IMR-90 (cell line): ENCODE measurements at regions not wholly inside any gene's neighbourhood (a gene's known extent, or its start where the extent isn't known, plus 50 kb on each side); places are given as distances from the start of the nearest gene placed in this dataset.

Experiments used
- ATAC-seq: fragments of 200-7000 bp; cut with Tn5 transposase; 2 replicates; pipeline ENCODE4 v1.9.1; 2020; ENCODE audit warnings: low read depth, mild to moderate bottlenecking, moderate library complexity
- BruUV-seq: library from RNA; stranded (reverse); fragments of 400-500 nt; replicated peaks from 2 replicates; lab custom pipeline; 2021; lab: Mats Ljungman, UMichigan
- CTCF ChIA-PET: fragments of 300-600 bp; formaldehyde crosslinking; extraction: SDS; loops from one replicate; lab custom pipeline; 2021; ENCODE audit warnings: antibody characterized with exemption; lab: Yijun Ruan, JAX
- POLR2A ChIA-PET: fragments of 300-600 bp; sonication (Branson Sonifier 250); formaldehyde crosslinking; loops from one replicate; lab custom pipeline; 2022; ENCODE audit warnings: antibody characterized with exemption; ENCODE audit not compliant: unreplicated experiment; lab: Charles Lee
- DNase-seq: peaks from one replicate; pipeline ENCODE4 v3.0.0; 2013
- H2AFZ ChIP-seq: replicated peaks from 2 replicates; pipeline ENCODE3; 2013; ENCODE audit warnings: low read length, mild to moderate bottlenecking; ENCODE audit not compliant: poor library complexity
- H2AK5ac ChIP-seq: 2 replicates; pipeline ENCODE4 v1.6.1; 2013; ENCODE audit warnings: low read depth, low read length, inconsistent platforms
- H2AK9ac ChIP-seq: replicated peaks from 2 replicates; pipeline ENCODE3; 2013; ENCODE audit warnings: mild to moderate bottlenecking, low read depth, low read length, moderate library complexity; ENCODE audit not compliant: poor library complexity
- H2BK120ac ChIP-seq: 2 replicates; pipeline ENCODE4 v1.6.1; 2013; ENCODE audit warnings: low read depth, low read length, inconsistent platforms
- H2BK15ac ChIP-seq: 3 replicates; pipeline ENCODE4 v1.6.1; 2013; ENCODE audit warnings: low read depth, low read length, inconsistent platforms
- H2BK20ac ChIP-seq: 2 replicates; pipeline ENCODE4 v1.6.1; 2013; ENCODE audit warnings: low read depth, mild to moderate bottlenecking, inconsistent platforms, low read length, moderate library complexity
- H2BK5ac ChIP-seq: 2 replicates; pipeline ENCODE4 v1.6.1; 2013; ENCODE audit warnings: mild to moderate bottlenecking, low read depth, low read length, inconsistent platforms; ENCODE audit not compliant: poor library complexity, severe bottlenecking
- H3K14ac ChIP-seq: replicated peaks from 2 replicates; pipeline ENCODE4 v1.6.1; 2013; ENCODE audit warnings: low read depth, low read length, inconsistent platforms
- H3K18ac ChIP-seq: 2 replicates; pipeline ENCODE4 v1.6.1; 2013; ENCODE audit warnings: low read depth, low read length, control low read depth
- H3K23ac ChIP-seq: 2 replicates; pipeline ENCODE4 v1.6.1; 2013; ENCODE audit warnings: low read depth, low read length, inconsistent platforms
- H3K27ac ChIP-seq: 2 replicates; pipeline ENCODE4 v1.5.1; 2013; ENCODE audit warnings: mild to moderate bottlenecking, control low read depth, low read length; ENCODE audit not compliant: insufficient read depth
- H3K27me3 ChIP-seq: 2 replicates; pipeline ENCODE4 v1.6.1; 2013; ENCODE audit warnings: low read length; ENCODE audit not compliant: control insufficient read depth, insufficient read depth
- H3K36me3 ChIP-seq: 2 replicates; pipeline ENCODE4 v1.6.1; 2013; ENCODE audit warnings: low read length, mixed read lengths; ENCODE audit not compliant: control insufficient read depth, insufficient read depth
- H3K4ac ChIP-seq: 2 replicates; pipeline ENCODE4 v1.6.1; 2013; ENCODE audit warnings: low read depth, low read length, inconsistent platforms
- H3K4me1 ChIP-seq: 2 replicates; pipeline ENCODE4 v1.6.1; 2013; ENCODE audit warnings: low read length, mixed read lengths; ENCODE audit not compliant: control insufficient read depth, insufficient read depth
- H3K4me2 ChIP-seq: 2 replicates; pipeline ENCODE4 v1.6.1; 2013; ENCODE audit warnings: low read depth, mild to moderate bottlenecking, control low read depth, low read length, moderate library complexity
- H3K4me3 ChIP-seq: 2 replicates; pipeline ENCODE4 v1.5.1; 2013; ENCODE audit warnings: low read depth, mild to moderate bottlenecking, control low read depth, low read length, moderate library complexity; ENCODE audit not compliant: insufficient read depth
- H3K56ac ChIP-seq: 2 replicates; pipeline ENCODE4 v1.6.1; 2013; ENCODE audit warnings: low read length, inconsistent platforms; ENCODE audit not compliant: insufficient read depth; ENCODE audit errors: extremely low read depth
- H3K79me1 ChIP-seq, 2 experiments: 2 replicates each; pipeline ENCODE4 v1.6.1; 2013; ENCODE audit warnings: low read length in 2 of 2, inconsistent platforms in 1 of 2, low read depth in 1 of 2
- H3K9ac ChIP-seq: 2 replicates; pipeline ENCODE4 v1.6.1; 2013; ENCODE audit warnings: low read depth, low read length, control low read depth
- H3K9me1 ChIP-seq: 2 replicates; pipeline ENCODE4 v1.6.1; 2013; ENCODE audit warnings: low read length, inconsistent platforms; ENCODE audit not compliant: insufficient read depth
- H3K9me3 ChIP-seq: 2 replicates; pipeline ENCODE4 v1.6.1; 2013; ENCODE audit warnings: low read length; ENCODE audit not compliant: control insufficient read depth, insufficient read depth
- H4K20me1 ChIP-seq: 2 replicates; pipeline ENCODE4 v1.6.1; 2013; ENCODE audit warnings: low read length, inconsistent platforms; ENCODE audit not compliant: insufficient read depth
- H4K5ac ChIP-seq: 2 replicates; pipeline ENCODE4 v1.6.1; 2013; ENCODE audit warnings: mild to moderate bottlenecking, low read depth, low read length, control low read depth
- H4K8ac ChIP-seq, 2 experiments: 2 replicates each; pipeline ENCODE4 v1.6.1; 2013; ENCODE audit warnings: low read depth in 2 of 2, low read length in 2 of 2, control low read depth in 1 of 2, inconsistent platforms in 1 of 2
- H4K91ac ChIP-seq: 2 replicates; pipeline ENCODE4 v1.6.1; 2013; ENCODE audit warnings: low read depth, low read length, inconsistent platforms; ENCODE audit not compliant: insufficient read depth
- BHLHE40 ChIP-seq: fragments of 150-350 bp; IDR thresholded peaks from 2 replicates; pipeline ENCODE4 v1.6.1; 2016; ENCODE audit warnings: mild to moderate bottlenecking, low read depth, low read length
- ELK1 ChIP-seq: fragments of 150-350 bp; IDR thresholded peaks from 2 replicates; pipeline ENCODE4 v1.6.1; 2016; ENCODE audit warnings: low read depth, mild to moderate bottlenecking, low read length, moderate library complexity, borderline replicate concordance
- MAZ ChIP-seq: IDR thresholded peaks from 2 replicates; pipeline ENCODE4 v1.6.1; 2012; ENCODE audit warnings: low read depth, mild to moderate bottlenecking, low read length, improper control_type of control experiment, moderate library complexity, borderline replicate concordance
- NFE2L2 ChIP-seq: fragments of 150-350 bp; IDR thresholded peaks from 2 replicates; pipeline ENCODE4 v1.6.1; 2016; ENCODE audit warnings: low read depth, mild to moderate bottlenecking, low read length
- RAD21 ChIP-seq: IDR thresholded peaks from 2 replicates; pipeline ENCODE4 v1.6.1; 2012; ENCODE audit warnings: low read length, improper control_type of control experiment
- SMC3 ChIP-seq: fragments of 150-350 bp; IDR thresholded peaks from 2 replicates; pipeline ENCODE4 v1.6.1; 2016; ENCODE audit warnings: low read depth, mild to moderate bottlenecking, antibody characterized with exemption, low read length, moderate library complexity
- USF2 ChIP-seq: fragments of 150-350 bp; IDR thresholded peaks from 2 replicates; pipeline ENCODE4 v1.6.1; 2017; ENCODE audit warnings: mild to moderate bottlenecking, antibody characterized with exemption, low read length, low read depth
- WGBS, 2 experiments: methylation state at CpG; one replicate each; pipeline versions ENCODE4 v1.1.5 to v1.1.7; 2013; ENCODE audit warnings: missing lambda C conversion rate in 2 of 2; ENCODE audit not compliant: insufficient read length in 1 of 2; ENCODE audit errors: extremely low coverage in 2 of 2; 5-methylcytosine and 5-hydroxymethylcytosine counted together
- dilution Hi-C: fragments of 300-500 bp; cut with HindIII; formaldehyde crosslinking; loops from one replicate; pipeline ENCODE4 v1.14.3; 2018; ENCODE audit warnings: low sequenced_read_pairs; ENCODE audit not compliant: unreplicated experiment
- in situ Hi-C: fragments of 300-500 bp; cut with MboI; formaldehyde crosslinking; loops from 3 replicates; pipeline ENCODE4 v1.14.3; 2019; ENCODE audit warnings: low sequenced_read_pairs, inconsistent platforms, mixed read lengths
- intact Hi-C: fragments of 100-400 bp; cut with micrococcal nuclease; formaldehyde crosslinking; loops from 2 replicates; pipeline ENCODE4 v1.10.0; 2022

DNA sequence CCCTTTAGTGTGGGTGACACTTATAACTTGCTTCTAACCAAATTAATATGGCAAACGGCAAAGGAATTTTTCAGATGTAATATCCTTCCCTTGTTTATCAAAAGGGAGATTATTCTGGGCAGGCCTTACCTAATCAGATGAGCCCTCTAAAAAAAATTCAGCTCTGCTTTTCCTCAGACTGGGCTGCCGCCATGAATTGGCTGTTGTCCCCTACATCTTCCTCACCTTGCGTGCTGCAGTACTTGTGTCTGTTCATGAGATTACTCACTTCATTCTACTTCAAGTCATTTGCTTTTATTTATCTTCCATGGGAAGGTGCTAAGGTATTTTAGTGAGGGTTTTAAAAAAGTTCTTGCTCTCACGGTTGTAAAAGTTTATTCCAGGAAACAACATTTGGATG is 705.5 kb downstream of the KCNT2 start:
- no peaks in the 10 kb centered on the region for H3K9me3 ChIP-seq
- no peak overlapping the region for H2AK5ac ChIP-seq
- H2BK5ac ChIP-seq = no peak overlapping the region
- DNase-seq = no peak
- H4K8ac ChIP-seq = no peak overlapping the region
- no peak overlapping the region for H4K91ac ChIP-seq
- ChIA-PET CTCF (interaction anchor here (0.5 kb wide), 1 partner anchor 52 kb away, joined by 3 read pairs; no protein-coding TSS in a partner anchor), POLR2A (no interaction called here)
- H2BK120ac ChIP-seq = no peak overlapping the region
- H3K4me3 ChIP-seq = no peak overlapping the region
- no peak for ATAC-seq
- no peak overlapping the region for H3K4ac ChIP-seq
- no peak overlapping the region for H3K9ac ChIP-seq
- no peak for TF ChIP-seq BHLHE40
- no peak for TF ChIP-seq NFE2L2
- no peak for TF ChIP-seq ELK1
- TF ChIP-seq USF2 = no peak
- TF ChIP-seq MAZ = no peak
- TF ChIP-seq SMC3 = no peak
- no peak for TF ChIP-seq RAD21
- H3K18ac ChIP-seq = no peak overlapping the region
- H3K14ac ChIP-seq = no peak overlapping the region
- H3K23ac ChIP-seq = no peak overlapping the region
- H2BK20ac ChIP-seq = no peak overlapping the region
- H3K36me3 ChIP-seq = no peaks in the 10 kb centered on the region
- H4K5ac ChIP-seq = no peak overlapping the region
- H2AFZ ChIP-seq = no peak overlapping the region
- H3K27ac ChIP-seq = no peak overlapping the region
- no peaks in the 10 kb centered on the region for H3K4me1 ChIP-seq
- no peaks in the 10 kb centered on the region for H3K9me1 ChIP-seq
- H4K20me1 ChIP-seq = no peaks in the 10 kb centered on the region
- intact Hi-C loops (no loop called here), dilution Hi-C loops (no loop called here), in situ Hi-C loops (no loop called here)
- no peak overlapping the region for H2BK15ac ChIP-seq
- no peak overlapping the region for H3K56ac ChIP-seq
- no TSS peak for BruUV-seq
- no peaks in the 10 kb centered on the region for H3K27me3 ChIP-seq
- H2AK9ac ChIP-seq = no peak overlapping the region
- no peak overlapping the region for H3K4me2 ChIP-seq
- no CpG with 5 or more reads among the region's 4 CpGs for WGBS, 2 experiments
- no peaks in the 10 kb centered on the region for H3K79me1 ChIP-seq
